NCI-H146 treated with DMSO at 0.1 percent for 48 hours (cell line): ENCODE measurements at regions not wholly inside any gene's neighbourhood (a gene's known extent, or its start where the extent isn't known, plus 50 kb on each side); places are given as distances from the start of the nearest gene placed in this dataset.

Experiments used
- DNase-seq: peaks from one replicate; lab custom pipeline; 2025; ENCODE audit not compliant: unreplicated experiment; lab: John Stamatoyannopoulos, UW

DNA sequence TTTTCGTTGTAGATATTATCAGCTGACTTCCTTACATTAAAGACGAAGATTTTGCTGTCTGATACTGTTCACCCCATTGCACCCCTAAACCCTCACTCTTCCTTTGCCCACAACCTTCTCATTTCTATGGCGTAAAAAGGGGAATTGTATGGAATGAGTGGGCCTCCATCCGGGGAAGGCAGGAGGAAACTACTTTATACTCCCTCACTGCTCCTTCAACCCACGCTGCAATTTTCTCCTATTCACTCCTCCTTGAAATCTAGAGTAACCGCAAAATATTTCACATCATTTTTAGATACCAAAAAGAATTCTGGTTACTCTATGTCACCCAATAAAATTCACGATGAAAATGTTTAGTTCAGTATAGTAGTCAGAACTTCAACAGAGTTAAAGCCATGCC, 330.8 kb downstream of the DIRAS2 start:
- no peak for DNase-seq

DNA sequence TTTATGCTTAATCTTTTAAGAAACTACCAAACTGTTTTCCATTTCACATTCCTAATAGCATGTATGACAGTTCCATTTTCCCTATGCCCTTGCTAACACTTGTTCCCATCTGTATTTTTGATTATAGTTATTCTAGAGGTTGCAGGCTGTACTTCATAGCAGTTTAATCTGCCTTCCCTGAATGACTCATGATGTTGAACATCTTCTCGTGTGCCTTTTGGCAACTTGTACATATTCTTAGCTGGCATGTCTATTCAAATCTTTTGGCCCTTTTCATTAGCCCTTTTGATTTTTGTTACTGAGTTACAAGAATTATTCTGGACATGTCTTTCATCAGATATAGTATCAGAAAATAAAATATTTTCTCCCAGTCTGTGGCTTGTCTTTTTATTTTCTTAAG, 320.3 kb downstream of the DIRAS2 start:
- no peak for DNase-seq

DNA sequence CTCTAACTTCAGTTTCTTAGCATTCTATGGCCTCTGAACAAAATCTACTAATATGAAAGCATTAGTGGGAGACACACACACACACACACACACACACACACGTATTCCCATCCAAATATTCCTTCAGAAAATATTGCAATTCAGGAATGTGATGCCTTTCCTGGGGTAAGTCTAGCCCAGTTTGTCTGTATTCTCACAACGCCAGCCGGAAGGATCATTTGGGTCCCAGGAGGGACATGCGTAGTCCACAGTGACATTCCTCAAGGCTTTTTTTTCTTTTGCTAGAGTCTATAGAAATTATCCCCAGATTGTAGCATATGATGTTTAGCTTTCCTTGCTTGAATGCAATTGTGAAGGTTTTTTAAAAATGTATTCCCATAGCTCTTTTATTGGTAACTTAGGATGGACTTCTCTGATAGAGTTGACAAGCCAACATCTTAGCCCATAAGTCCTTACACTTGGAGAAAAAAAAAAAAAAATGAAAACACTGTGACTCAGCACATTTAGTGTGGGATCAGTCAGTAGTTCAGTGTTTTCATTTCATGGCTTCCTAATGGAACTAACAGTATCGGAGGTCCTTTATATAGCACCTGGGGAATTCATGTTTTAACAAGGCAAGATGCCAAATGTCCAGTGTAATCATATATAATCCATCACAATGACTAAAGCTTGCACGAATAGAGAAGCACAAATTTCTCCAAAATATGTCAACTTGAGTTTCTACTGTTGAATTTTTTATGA, 316.5 kb downstream of the DIRAS2 start:
- no peak for DNase-seq

DNA sequence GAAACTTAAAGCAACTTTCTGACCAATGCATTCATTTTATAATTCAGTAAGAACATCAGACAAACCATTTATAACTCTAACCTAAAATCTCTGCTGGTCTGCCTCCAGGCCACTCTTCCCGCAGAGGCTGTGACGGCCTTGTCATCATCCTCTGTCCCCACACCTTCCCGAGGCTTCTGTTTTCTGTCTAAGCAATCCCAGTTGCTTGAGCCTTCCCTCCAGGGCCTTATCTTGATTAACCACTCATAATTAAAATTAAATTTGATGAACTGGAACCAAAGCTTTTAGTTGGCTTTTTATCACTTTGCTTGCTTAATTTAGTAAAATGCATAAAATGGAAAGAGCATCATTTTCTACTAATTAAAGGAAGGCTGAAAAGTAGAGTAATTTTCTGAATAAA, 312.4 kb downstream of the DIRAS2 start:
- no peak for DNase-seq

DNA sequence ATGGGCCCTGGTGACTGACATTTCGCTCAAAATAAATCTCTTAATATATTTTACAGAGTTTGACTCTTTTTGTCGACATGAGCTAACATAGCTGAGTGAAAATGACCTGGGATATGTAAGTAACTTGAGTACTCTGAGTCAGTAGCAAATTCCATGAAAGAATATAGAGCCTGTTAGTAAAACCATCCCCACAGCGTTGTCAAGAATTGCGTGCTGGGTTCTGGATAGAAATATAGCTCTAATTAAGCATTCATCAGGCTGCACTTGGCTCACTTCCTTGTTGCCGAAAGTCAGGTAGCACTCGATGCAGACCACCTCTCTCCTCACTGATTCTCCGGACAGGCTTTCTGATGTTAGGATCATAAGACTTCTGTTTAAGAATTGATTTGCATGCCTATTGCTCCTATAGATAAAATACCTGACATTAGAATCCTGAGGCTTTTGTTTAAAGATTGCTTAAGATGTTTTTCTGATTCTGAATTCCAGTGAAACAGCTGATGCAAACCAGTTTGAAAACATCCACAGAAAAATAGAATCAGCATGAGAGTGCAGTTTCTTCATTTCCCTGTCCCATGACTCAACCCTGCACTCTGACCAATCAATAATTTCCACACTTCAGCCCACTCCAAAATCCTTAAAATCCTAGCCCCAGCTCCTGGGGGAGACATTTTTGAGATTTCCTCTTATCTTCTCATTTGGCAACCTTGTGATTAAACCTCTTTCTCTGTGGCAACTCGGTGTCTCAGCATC, 310.6 kb downstream of the DIRAS2 start:
- DNase-seq, result no peak

DNA sequence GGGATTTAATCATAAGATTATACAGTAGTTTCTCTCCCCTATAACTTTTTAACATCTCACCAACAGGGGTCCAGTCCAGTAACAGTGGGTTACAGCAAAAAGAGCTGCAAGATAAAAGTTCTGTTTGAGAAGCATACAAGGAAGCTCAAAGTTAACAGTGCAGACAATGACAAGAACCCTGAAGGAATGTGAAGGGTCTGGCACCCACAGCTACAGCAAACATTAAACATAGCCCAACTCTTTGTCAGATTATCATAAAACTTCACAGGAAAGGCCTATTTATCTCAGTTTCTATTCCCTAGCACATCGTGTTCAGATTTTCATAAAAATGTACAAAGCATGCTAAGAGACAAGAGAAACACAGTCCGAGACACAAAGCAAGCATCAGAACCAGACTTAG, 309.4 kb downstream of the DIRAS2 start:
- no peak for DNase-seq

DNA sequence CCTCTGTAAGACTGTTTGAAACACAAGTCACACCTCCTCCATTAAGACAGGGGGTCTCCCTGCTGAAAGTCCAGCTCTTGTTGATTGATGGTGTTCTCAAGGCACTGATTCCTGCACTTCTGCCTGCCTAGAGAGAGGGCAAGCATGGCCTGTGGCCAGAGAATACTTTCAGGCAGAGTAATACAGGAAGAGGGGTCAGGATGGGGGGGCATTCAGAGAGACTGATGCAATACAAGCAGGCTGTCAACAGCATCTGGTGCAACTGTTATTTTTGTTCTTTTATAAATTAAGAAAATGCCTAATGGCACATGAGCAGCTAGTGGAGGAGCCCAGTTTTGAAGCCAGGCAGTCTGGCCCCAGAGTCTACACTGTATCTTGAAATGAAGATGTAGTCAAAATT, 302.2 kb downstream of the DIRAS2 start:
- DNase-seq, result no peak

DNA sequence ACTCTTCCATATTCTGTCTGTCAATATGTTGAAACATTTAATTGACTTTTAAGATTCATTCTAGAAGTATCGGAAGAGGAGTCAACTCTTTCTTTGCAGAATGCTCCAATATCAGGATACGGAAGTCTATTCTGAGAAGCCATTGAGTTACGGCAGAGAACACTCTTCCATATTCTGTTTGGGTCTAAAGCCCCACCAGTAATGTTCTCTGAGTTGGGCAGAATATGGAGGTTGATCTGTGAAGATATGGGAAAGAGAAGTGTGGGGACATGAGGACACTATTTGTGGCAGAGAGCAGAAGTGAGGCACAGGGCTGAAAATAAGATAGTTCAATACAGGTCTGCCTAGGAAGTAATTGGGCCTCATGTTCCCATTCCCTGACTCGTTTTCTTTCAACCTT, 300.0 kb downstream of the DIRAS2 start:
- no peak for DNase-seq

DNA sequence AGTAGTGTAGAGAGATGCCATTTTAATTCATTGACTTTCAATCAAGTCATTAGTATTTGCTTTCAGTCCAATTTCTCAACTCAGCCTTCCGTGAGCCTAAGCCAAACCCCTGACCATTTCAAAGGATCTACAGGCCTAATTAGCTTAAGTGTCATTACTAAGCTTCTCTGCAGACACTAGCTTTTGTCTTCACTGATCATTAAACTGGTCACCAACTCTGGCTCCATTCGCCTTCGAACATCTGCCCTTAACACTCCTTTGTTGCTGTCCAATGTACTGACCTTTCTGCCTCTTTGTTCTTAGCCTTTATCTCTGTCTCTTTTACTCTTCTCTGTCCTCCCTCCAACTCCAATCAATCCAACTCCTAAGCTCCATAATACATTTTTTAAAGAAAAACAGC, 299.3 kb downstream of the DIRAS2 start:
- DNase-seq, result peak; percentile 86

DNA sequence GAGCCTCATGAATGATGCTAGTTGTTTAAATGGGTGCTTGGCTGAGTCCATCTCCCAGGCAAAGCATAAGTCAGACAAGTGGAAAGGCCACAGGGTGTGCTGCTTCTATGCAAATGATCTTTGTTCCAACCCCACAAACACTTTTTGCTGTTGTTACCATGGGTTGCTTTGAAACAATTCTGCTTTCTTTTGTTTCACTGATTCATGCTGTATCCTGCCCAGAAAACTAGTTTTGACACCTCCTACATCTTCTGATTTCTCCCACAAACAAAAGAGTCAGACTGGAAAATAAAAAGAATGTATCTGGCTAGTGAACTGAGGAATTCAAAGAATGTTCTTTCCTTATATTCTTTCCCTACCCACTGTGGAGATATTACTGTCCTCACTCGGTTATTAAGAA, 298.6 kb downstream of the DIRAS2 start:
- DNase-seq, result no peak

DNA sequence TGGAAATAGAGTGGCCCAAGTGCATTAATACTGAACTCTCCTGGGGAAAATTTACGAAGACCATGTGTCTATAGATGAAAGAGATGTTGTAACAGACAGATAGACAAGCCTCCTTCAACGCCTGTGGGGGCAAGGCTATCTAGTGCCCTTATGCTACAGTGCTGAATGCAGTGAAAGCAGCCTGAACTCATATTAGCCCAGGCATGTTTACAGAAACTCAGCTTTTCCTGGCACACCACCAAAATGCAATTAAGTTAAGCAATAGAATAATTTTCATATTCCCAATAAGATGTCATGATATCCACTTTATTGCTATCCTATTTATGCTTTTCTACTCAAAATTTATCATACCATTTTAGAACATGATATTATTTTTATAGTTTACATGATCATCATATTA, 277.0 kb downstream of the DIRAS2 start:
- DNase-seq, result no peak

DNA sequence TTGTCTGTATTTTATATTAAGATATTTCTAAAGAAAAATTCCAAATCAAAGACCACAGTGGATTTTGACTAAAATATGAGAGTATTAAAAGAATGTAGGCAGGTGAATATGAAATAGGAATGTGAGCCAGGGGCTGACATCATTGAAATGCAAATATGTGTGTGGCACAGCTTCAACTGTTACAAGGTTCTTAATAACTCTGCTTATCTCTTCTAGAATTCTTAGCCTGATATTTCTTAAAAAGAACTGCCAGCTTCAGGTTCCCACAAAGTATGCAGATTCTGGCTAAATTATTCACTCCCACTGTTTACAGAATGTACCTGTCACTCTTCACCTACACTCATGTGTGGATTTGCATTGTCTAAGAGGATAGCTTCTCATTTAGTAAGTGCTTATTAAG, 274.4 kb downstream of the DIRAS2 start:
- no peak for DNase-seq

DNA sequence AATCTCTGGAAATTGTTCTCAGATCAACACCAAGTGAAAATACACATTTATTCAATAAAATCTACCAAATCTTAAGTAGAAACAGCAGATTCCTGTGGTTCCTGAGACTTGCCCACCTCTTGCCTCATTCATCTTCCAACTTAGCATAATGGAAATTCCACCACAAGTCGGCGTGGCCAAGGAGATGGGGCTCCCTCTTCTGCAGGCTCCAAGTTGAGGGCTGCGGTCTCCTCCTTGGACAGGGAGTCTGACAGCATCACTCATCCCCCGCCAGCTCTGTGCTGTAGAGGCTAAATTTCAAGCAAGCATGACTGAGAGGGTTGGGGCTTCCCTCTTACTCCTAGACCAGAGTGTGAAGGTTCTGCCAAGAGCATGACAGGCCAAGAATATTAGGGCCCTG, 273.7 kb downstream of the DIRAS2 start:
- DNase-seq, result no peak

DNA sequence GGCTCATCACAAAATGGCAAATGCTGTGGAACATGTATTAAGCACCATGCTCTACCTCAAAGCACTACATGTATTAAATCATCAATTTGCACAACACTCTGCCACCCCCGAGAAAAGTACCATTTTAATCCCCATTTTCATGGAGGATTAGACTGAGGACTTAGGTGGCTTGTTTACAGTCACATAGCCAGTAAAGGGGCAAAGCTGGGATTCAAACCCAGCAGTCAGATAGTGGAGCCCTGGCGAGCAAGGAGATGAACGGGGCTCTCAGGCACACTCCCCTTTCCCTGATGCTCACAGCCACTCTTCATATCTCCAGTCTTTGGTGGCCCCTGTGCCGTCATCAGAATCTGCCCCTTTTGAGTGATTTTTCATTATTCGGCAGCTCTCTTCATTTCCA, 262.9 kb downstream of the DIRAS2 start:
- DNase-seq, result no peak

DNA sequence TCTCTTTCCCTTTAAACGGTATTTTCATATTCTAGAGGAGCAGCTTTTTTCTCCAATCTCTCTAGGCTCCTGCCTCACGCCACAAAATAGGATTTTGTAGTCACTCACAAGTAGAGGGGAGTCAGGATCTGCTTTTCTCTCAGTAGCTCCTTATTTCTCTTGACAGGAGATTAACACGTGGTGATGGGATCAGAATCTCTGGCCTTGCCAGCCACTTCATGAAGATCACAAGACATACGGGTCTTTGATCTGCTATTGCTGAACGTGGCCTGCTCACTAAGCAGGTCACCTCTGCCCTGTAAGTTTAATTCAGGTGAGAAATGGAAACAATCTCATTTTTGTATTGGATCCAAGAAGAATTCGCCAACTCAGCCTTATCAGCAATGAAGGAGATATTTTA, 257.5 kb downstream of the DIRAS2 start:
- no peak for DNase-seq

DNA sequence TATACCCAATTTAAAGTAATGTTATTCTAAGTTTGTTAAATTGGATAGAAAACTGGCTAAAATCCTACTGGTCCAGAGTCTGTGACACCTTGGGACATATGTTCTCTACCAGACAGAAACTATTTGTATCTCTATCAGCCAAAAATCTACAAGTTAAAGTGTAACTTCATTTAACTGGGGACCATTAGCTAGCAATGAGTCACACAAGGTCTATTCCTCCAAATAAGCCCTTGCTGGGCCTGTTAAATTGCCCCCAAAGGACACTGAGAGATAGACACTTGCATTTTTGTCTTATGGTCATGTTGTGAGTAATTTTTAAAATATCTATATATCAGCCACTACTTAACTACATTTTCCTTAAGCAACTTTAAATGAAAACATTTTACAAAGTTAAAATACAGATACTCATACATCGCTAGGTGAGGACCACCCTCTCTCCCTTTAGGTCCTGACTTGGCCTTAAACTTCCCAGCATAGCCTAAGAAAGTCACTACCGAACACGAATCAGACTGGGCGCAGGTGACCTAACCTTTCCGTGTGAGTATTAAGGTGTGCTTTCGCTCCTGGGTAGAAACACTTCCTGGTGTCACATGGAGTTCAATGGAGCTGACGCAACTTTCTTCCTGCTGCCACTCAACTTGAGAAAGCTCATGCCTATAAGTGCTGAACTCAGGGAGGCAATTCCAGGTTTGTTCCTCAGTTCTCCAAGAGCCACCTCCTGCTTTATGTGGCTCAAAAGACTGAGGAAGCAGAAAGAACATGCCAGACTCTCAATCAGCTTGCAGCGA, 249.1 kb downstream of the DIRAS2 start:
- DNase-seq, result no peak

DNA sequence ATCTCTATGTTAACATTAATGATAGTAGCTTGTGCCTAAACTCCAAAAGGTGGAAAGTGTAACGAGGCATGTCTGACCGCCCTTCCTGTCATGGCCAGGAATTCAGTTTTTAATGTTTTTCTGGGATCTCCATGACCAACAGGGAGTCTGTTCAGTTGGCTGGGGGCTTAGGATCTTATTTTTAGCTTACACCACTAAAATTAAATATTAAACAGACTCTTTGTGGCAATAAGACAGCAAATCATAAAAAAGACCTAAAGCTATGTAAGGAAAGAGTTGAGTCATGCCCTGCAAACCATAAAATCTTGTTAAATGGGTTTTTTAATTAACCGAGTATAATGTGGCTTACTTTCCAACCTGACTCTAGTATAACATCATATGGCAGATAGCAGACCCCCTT, 247.8 kb downstream of the DIRAS2 start:
- DNase-seq, result no peak

DNA sequence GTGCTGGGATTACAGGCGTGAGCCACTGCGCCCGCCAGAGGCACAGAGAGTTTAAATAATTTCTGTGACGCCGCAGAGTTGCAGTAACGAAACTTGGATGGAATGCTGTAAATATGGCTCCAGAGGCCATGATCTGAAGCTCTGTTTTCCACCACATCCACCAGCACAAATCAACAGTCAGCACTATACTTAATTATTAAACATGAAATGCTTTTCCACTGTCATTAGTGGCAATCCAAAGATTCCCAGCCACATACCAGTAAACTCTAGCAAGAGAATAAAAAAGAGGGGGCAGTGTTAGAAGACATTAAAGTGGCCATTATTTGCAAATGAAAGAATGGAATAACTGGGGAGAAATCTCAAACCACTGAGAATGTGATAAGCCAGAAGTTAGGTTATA, 242.5 kb downstream of the DIRAS2 start:
- DNase-seq, result no peak

DNA sequence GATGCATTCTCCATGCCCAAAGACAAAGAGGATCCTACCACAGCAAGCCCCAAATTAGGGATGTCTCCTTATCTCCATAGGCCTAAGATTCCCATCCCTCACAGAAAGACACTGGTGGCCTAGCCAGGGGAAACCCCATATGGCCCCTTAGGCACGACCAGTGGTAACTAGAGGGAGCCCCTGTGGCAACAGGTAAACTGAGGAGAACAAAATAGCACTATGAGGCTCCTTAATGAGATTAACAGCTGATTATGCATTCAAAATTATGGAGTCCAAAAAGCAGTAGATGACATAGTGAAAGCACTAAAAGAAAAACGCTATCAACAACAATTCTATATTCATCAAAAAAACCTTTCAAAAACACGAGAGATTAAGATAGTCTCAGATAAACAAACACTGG, 234.0 kb downstream of the DIRAS2 start:
- DNase-seq, result no peak

DNA sequence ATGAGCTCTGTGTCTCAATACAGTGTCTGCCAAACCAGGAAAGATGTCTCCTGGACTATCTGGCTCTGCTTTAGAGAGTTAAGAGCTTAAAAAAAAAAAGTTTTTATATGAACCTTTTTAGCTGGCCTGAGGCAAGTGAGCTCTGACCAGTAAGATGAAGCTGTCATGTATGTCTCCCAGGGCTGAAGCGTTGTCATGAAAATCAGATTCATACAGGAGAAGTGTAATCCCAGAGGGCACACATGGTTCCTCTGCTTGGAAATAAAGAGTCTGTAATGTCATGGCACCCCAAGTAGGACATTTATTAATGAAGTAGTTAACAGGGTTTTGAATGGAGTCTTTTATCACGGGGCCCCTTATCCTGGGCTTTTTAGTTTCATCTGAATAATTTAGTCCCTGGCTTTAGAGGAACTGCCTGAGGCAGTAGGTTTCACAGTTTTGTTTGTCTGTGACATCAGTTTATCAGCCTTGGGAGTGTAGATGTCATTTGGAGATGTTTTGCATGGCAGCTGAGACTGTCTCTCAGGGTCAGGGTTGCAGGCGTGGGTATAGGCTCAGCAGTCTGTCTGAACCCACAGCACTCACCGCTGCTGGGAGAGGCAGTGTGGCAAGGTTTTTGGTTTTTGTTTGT, 223.3 kb downstream of the DIRAS2 start:
- DNase-seq, result no peak

DNA sequence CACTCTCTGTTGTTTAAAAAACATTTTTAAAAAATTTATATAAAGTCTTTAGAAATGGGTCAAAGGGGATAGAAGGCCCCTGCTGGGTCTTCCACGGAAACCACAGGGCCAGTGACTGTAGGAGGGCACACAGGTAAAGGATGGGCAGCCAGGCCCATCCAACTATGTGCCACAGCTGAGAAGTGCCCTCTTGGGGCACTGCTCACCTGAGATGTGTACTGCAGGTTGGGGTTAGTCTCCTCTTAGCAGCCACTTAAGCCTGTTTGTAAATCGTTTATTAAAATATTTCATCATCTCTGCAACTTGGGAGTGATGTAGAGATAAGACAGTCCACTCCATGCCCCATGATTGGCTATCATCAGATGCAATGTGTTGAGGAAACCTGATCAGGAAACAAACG, 222.4 kb downstream of the DIRAS2 start:
- DNase-seq, result no peak
